Tibial nerve (tissue), 4 donors: ENCODE measurements at regions not wholly inside any gene's neighbourhood (a gene's known extent, or its start where the extent isn't known, plus 50 kb on each side); places are given as distances from the start of the nearest gene placed in this dataset.

ENCODE experiments used
- CTCF ChIP-seq, 5 experiments: fragments of 200-600 bp in 3 of 5; fragments of 450-650 bp in 2 of 5; sonication (generic) in 3 of 5; IDR thresholded peaks; one replicate each; pipeline ENCODE4 v1.5.1; 2016 to 2019; ENCODE audit warnings: antibody characterized with exemption in 5 of 5, mild to moderate bottlenecking in 3 of 5, moderate library complexity in 2 of 5
- EP300 ChIP-seq, 2 donors: sonication (generic); formaldehyde crosslinking; IDR thresholded peaks; one replicate each; pipeline ENCODE4 v1.6.1; 2017; ENCODE audit warnings: antibody characterized with exemption in 2 of 2, mild to moderate bottlenecking in 1 of 2
- POLR2A ChIP-seq, 2 donors: fragments of 450-650 bp; IDR thresholded peaks; one replicate each; pipeline ENCODE4 v1.6.1; 2017; ENCODE audit warnings: antibody characterized with exemption in 2 of 2, mild to moderate bottlenecking in 2 of 2, moderate library complexity in 2 of 2

GRCh38 chr2:217706095-217706494 lies 296.7 kb downstream of the TNS1 start:
- TF ChIP-seq POLR2A (IDR thresholded peaks at IDR 0.05) (no peak), CTCF (IDR thresholded peaks at IDR 0.05) (no peak), EP300 (IDR thresholded peaks at IDR 0.05) (no peak)
